HepG2 (cell line): ENCODE measurements at regions not wholly inside any gene's neighbourhood (a gene's known extent, or its start where the extent isn't known, plus 50 kb on each side); places are given as distances from the start of the nearest gene placed in this dataset.

ENCODE experiments used
- HNRNPK ChIP-seq: fragments of 200-400 bp; formaldehyde crosslinking; IDR thresholded peaks from 2 replicates; pipeline ENCODE4 v1.6.1; 2018; ENCODE audit warnings: low read length, low read depth, moderate library complexity, mild to moderate bottlenecking; ENCODE audit not compliant: poor library complexity, severe bottlenecking
- STAT5B ChIP-seq: sonication (generic); formaldehyde crosslinking; IDR thresholded peaks from 2 replicates; pipeline ENCODE4 v1.4.0; 2020; ENCODE audit warnings: missing genetic modification reagents
- TEAD3 ChIP-seq: optimal IDR thresholded peaks from 2 replicates; pipeline ENCODE3; 2016; ENCODE audit warnings: borderline replicate concordance
- ZBTB33 ChIP-seq: sonication (generic); formaldehyde crosslinking; IDR thresholded peaks from 2 replicates; pipeline ENCODE4 v1.4.0; 2020; ENCODE audit warnings: missing genetic modification reagents

DNA sequence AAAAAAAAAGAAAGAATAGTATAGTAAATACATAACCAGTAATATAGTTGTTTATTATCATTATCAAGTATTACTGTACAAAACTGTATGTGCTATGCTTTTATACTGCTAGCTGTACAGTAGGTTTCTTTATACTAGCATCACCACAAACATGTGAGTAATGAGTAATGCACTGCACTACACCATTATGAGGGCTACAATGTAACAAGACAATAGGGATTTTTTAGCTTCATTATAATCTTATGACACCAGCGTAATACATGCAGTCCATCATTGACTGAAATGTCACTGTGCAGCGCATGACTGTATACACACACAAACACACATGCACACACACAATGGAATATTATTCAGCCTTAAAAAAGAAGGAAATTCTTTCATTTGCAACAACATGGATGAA lies 111.5 kb upstream of the ZBED5 start:
- TF ChIP-seq STAT5B (CRISPR knock-in tag) = no peak
- no peak for TF ChIP-seq HNRNPK
- TF ChIP-seq ZBTB33 = no peak
- TF ChIP-seq TEAD3 (CRISPR knock-in tag) = no peak
